IPS-NIHi11 (cell line): ENCODE measurements at regions not wholly inside any gene's neighbourhood (a gene's known extent, or its start where the extent isn't known, plus 50 kb on each side); places are given as distances from the start of the nearest gene placed in this dataset.
"Not testable (repeated sequence)": the region's sequence is repeated elsewhere in the genome, so short reads cannot be mapped to it uniquely, and the experiment has no call there.

Experiments used
- DNase-seq: peaks from one replicate; pipeline ENCODE4 v3.0.0; 2012; ENCODE audit warnings: mixed read lengths, low spot score

DNA sequence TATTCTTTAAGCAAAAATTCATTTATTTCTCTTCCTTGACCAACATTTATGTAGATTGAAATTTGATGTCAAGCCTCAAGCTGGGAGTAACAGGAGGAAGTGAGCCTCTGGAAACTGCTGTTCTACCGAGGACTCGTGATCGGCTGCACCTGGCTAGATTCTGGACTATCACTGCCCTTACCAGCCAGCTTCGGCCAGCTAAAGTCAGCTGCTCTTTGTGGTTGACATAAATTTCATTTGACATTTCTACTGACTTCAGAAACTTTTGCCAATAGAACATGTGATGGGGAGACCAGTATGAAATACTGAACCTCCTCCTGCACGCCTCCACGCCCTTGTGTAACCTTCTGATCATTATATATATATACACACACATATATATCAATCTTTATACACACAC is 74.2 kb upstream of the RGPD5 start:
- no peak for DNase-seq

DNA sequence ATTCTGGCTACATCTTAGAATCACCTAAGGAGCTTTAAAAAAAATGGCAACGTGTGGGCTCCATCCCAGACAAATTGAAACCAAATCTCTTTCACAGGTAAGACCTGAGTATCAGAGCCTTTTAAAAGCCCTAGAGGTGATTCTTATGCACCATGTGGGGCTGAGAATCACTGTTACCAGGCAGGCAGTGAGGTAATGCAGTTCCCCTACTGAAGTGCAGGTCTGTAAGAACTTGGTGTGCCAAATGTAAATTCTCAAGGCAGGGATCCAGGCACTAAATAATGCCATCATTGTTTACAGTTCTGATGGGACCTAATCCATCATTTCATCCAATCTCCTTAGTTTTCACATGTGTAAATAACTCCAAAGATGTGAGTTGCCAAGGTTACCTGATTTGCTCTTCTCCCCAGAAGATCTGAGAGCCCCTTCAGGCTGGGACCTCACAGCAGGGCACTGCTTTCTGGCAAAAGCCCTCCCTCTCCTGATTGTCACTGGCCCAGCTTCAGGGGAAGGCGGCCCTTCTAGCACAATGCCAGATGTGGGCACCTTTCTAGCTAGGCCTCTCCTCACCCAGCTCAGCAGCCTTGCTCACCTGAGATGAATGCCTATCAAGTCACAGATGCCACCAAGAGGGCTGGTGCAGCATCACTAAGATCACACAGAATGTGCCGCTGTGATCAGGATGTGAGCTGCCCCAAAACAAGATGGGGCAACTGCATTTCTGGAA is 73.6 kb upstream of the RGPD5 start:
- no peak for DNase-seq

DNA sequence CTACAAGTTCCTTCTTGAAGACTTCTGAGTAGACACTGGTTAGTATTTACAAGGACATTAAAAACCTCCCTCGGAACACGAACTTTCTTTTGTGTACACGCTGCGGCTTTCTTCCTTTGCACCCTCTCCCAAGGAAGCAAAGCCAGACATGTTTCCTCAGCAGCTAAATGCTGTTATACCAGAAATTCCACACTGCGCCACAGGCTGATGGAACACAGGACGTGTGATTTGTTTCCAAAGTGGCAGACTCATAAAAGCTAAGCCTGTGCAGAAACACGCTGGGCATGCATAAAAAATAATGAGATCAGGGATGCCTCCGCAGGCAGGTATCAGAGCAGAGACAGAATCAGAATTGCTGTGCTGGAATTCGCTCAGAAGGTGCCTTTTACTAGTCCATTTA is 73.0 kb upstream of the RGPD5 start:
- no peak for DNase-seq

DNA sequence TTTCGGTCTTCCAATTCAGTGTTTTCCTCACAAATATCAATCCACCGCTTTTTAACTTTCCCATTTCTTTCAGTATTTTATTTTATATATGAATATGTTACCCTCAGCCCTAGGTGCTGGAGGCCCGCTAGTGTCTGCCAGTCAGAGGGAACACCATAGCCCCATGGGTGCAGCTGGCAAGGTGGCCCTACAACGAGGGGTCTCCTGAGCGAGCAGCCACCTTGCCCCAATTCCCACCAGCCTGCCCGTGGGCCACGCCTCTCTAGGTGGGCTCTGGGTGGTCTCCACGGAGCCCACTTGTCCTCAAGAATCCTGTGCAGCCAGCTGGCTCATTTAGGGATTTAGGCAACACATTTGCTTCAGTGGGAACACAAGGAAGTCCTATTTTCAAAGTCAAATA is 72.5 kb upstream of the RGPD5 start:
- DNase-seq = no peak

DNA sequence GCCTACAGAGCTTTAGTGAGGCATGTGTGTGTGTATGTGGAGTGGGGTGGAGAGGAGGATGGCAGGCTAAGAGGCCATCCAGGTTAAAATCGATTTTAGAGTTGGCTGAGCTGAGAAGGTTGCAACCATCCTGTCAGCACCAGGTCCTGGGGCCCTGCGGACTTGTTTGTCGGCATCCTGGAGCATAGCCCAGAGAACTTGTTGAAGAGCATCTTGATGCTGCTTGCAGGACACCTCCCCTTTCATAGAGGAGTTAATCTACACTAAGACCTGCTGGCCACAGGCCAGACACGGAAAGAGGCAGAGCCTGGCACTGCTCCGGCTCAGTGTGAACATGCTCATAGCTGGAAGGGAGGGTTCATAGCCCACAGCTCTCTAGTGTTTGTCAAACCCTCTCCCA is 72.1 kb upstream of the RGPD5 start:
- no peak for DNase-seq

DNA sequence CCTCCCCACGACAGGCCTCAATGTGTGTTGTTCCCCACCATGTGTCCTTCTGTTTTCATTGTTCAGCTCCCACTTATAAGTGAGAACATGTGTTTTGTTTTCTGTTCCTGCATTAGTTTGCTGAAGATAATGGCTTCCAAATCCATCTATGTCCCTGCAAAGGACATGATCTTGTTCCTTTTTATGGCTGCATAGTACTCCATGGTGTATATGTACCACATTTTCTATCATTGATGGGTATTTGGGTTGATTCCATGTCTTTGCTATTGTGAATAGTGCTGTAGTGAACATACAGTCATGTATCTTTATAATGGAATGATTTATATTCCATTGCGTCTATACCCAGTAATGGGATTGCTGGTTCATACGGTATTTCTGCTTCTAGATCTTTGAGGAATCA is 71.5 kb upstream of the RGPD5 start:
- not testable (repeated sequence) for DNase-seq

DNA sequence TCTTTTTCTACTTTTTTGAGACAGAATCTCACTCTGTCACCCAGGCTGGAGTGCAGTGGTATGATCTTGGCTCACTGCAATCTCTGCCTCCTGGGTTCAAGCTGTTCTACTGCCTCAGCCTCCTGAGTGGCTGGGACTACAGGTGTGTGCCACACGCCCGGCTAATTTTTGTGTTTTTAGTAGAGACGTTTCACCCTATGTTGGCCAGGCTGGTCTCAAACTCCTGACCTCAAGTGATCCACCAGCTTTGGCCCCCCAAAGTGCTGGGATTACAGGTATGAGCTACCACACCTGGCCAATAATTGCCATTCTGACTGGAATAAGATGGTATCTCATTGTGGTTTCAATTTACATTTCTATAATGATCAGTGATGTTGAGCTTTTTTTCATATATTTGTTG is 71.0 kb upstream of the RGPD5 start:
- DNase-seq = not testable (repeated sequence)

DNA sequence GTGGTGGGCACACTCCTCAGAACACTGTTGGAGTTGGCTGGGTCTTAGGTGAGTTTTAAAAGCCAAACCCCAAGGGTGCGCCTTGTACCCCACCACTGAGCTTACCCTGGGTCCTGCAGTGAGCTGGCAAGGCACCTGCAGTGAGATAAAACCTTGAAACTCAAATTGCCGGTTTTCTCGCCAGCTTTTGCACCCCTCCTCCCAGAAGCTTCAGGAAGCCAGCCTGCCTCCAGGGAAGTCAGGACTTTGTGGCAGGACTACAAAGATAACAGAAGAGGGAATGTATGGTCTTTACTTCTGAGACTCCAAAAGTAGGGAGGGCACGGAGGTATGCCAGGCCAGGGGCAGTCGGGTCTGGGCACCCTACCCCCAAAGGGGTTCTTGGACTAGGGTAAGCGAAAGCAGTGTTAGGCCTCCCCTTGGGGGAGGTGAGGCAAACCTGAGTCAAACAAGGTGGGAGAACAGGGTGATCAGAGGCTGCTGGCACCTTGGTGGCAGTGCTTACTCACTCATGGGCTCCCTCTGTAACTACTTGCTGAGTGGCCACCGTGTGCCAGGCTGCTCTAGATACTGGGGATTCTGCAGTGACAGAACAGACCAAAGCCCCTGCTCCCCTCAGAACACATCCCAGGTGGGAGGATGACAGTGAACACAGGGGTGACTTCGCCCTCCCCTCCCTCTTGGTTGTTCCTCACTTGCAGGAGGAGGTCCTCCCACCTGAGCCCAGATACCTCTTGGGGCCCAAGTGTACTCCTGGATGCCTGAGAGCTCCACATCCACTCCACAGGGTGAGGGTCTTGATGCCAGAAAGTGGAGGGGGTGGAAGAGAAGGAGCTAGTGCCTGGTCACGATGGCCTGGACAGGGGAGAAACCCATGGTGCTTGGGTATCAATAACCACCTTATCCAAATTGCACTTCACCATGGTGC is 69.3 kb upstream of the RGPD5 start:
- DNase-seq = no peak

DNA sequence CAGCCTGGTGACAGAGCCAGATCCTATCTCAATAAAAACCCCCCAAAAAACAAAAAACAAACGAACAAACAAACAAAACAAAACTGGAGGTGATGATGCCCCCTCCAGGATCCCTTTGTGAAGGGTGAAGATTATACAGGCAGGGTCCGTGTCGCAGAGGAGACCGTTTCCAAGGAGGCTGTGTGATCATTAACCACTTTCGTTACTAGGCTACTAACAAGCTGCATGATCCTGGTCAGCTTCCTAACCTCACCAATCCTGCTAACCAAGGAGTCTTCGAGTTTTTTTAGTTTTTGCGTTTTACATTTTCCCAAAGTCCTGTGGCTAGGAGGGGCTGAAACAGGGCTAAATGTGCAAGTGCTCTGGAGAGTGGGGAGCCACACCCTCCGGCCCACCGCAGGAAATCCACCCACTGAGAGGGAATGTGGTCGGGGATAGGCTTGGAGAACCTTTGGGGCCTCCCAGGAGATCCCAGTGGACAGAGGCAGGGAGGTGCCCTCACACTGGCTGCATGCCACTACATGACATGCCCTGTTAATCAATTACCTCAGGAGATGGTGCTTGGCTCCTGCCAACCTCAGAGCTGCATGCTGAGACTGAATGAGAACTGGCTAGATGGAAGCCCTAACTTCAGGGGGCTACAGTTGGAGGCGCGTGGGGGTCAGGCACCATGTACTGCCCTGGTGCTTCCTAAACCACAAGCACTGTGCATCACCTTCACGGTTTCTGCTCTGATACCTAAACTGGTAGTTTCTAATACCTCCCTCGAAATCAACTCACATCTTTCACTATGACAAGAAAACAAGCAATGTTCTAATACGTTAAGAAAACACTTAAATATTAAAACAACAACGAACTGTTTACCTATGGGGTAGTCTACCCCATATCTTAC is 67.5 kb upstream of the RGPD5 start:
- DNase-seq = no peak

DNA sequence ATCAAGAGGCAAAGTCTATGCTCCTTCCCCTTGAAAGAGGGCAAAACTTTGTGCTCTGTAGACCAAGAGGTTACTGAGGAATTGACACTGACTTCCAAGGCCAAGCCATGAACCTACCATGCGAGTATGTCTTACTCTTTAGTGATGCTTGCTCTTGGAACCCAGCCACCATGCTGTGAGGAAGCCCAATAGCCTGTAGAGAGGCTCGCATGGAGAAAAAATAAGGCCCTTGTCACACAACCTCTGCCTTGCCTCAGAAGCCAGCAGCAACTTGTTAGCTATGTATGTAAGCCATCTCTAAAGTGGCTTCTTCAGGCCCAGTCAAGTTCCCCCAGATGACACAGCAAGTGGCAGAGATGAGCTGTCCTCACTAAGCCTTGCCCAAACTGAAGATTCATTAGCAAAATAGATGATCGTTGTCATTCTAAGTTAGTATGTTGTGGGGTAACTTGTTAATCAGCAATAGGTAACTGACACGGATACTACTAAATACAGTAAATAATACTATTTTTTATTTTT is 66.1 kb upstream of the RGPD5 start:
- no peak for DNase-seq

DNA sequence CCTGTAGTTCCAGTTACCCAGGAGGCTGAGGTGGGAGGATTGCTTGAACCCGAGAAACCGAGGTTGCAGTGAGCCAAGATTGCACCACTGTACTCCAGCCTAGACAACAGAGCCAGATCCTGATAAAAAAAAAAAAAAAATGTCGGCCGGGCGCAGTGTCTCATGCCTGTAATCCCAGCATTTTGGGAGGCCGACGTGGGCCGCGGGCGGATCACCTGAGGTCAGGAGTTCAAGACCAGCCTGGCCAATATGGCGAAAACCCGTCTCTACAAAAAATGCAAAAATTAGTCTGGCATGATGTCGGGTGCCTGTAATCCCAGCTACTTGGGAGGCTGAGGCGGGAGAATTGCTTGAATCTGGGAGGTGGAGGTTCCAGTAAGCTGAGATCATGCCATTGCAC is 60.4 kb upstream of the RGPD5 start:
- DNase-seq = not testable (repeated sequence)

DNA sequence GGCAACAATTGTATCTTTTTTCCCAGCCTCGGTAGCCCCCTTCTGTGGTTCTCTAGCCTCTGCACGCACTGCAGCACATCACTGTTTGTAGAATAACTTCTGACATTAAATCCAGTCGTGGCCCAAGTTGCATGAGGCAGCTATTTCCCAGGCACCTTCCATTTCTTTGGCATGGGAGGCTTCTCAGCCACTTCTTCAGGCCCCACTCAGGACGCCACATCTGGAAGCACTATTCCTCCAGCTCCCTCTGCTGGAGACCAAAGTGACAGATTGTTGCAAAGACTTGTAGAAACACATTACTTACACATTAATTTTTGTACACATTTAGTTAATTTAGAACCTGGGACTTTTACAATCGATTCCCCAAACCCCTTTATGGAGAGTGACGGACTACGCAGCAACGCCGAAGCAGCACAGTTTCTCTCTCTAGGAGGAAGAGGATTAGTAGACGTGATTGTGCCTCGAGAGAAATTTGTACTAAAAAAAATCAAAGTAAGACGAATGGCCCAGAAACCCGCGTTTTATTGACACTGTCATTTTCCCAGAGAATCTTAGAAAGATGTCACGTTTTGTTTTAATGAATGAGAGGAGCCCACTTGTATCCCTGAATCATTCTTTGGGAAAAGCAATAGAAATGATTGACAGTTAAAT is 57.8 kb upstream of the RGPD5 start:
- peak; percentile 52 for DNase-seq
